ENCODE measurements at regions not wholly inside any gene's neighbourhood (a gene's known extent, or its start where the extent isn't known, plus 50 kb on each side); places are given as distances from the start of the nearest gene placed in this dataset.

GRCh38 chr2:172181840-172182239 is 79.1 kb upstream of the DLX2 start (continued):
- no peak for TF ChIP-seq BCL11A (IDR thresholded peaks at IDR 0.05; ENCODE audit: low read depth in 2 of 2, low read length in 2 of 2)
- no peak for TF ChIP-seq RAD21 (IDR thresholded peaks at IDR 0.05 in 1 of 2, conservative IDR thresholded peaks at IDR 0.05 in 1 of 2; ENCODE audit: low read depth in 2 of 2, low read length in 2 of 2)
- TF ChIP-seq HDAC6 (IDR thresholded peaks at IDR 0.05; ENCODE audit: low read depth, low read length) = no peak
- TF ChIP-seq RXRA (IDR thresholded peaks at IDR 0.05; ENCODE audit: insufficient read depth, low read depth, low read length) = no peak
- TF ChIP-seq CHD2 (IDR thresholded peaks at IDR 0.05; ENCODE audit: low read length) = peak; percentile 57; the same call in 1 of the 2 replicates
- TF ChIP-seq E2F6 (IDR thresholded peaks at IDR 0.05) = no peak
- 0 out of 2 replicates have a peak, but pooled peaks have one; percentile 9 for TF ChIP-seq TCF12 (IDR thresholded peaks at IDR 0.05; ENCODE audit: low read depth, low read length)
- TF ChIP-seq KDM4A (IDR thresholded peaks at IDR 0.05; ENCODE audit: low read depth, low read length, severe bottlenecking) = no peak
- TF ChIP-seq BRCA1 (IDR thresholded peaks at IDR 0.05; ENCODE audit: low read depth, low read length) = no peak
- no peak for TF ChIP-seq CHD1 (IDR thresholded peaks at IDR 0.05; ENCODE audit: low read depth, low read length)
- peak; percentile 20 for TF ChIP-seq NANOG (IDR thresholded peaks at IDR 0.05; ENCODE audit: insufficient read depth, low read depth, low read length, poor library complexity, severe bottlenecking)
- no peak for TF ChIP-seq CBX8 (IDR thresholded peaks at IDR 0.05; ENCODE audit: borderline replicate concordance, low read depth, low read length)
- TF ChIP-seq TEAD4 (IDR thresholded peaks at IDR 0.05; ENCODE audit: low read depth, low read length) = peak; percentile 88
- 0 out of 3 replicates have a peak, but pooled peaks of 1 of the 2 experiments have one; percentile 26 for TF ChIP-seq EP300 (IDR thresholded peaks at IDR 0.05; ENCODE audit: borderline replicate concordance in 1 of 2, low read depth in 2 of 2, low read length in 2 of 2)
- TF ChIP-seq RBBP5 (IDR thresholded peaks at IDR 0.05; ENCODE audit: borderline replicate concordance, low read depth, low read length) = no peak
- TF ChIP-seq SP1 (IDR thresholded peaks at IDR 0.05; ENCODE audit: low read depth, low read length) = peak; percentile 45; the same call in 1 of the 2 replicates
- no peak for TF ChIP-seq SRF (IDR thresholded peaks at IDR 0.05; ENCODE audit: low read depth, low read length)
- no peak for TF ChIP-seq SP2 (IDR thresholded peaks at IDR 0.05; ENCODE audit: low read length)
- TF ChIP-seq CREB1 (IDR thresholded peaks at IDR 0.05) = no peak
- TF ChIP-seq EZH2 (IDR thresholded peaks at IDR 0.05; ENCODE audit: low read depth, low read length, severe bottlenecking) = no peak
- TF ChIP-seq JUN (IDR thresholded peaks at IDR 0.05; ENCODE audit: low read depth, low read length) = no peak
- no peak for TF ChIP-seq POLR2A (IDR thresholded peaks at IDR 0.05; ENCODE audit: control extremely low read depth in 1 of 2, low read depth in 2 of 2, low read length in 2 of 2)
- TF ChIP-seq USF2 (IDR thresholded peaks at IDR 0.05; ENCODE audit: low read length) = no peak
- no peak for TF ChIP-seq RNF2 (IDR thresholded peaks at IDR 0.05; ENCODE audit: borderline replicate concordance, low read depth, low read length, missing control alignments, poor library complexity, severe bottlenecking)
